ENCODE measurements at regions not wholly inside any gene's neighbourhood (a gene's known extent, or its start where the extent isn't known, plus 50 kb on each side); places are given as distances from the start of the nearest gene placed in this dataset.

- peak in 1 of 2 experiments; percentile 42 for DNase-seq (ENCODE audit: low read depth in 1 of 2, low spot score in 1 of 2)
Measured at GRCh38 chr3:161914703-161915417, 418.3 kb downstream of the OTOL1 start.

GRCh38 chr3:161915418-161915750, 418.8 kb downstream of the OTOL1 start:
- FAIRE-seq, result no peak
- H3K4me3 ChIP-seq, result no peak overlapping the region
- H3K9me3 ChIP-seq, result 0 out of 3 replicates have a peak, but pooled peaks cover 4% of the 10 kb centered on the region
- no peak overlapping the region for H3K4me2 ChIP-seq
- ATAC-seq, result no peak
- H3K4me1 ChIP-seq, result peaks cover 13% of the 10 kb centered on the region; the same call in 1 of the 3 replicates
- WGBS (ENCODE audit: missing lambda C conversion rate), result 51% methylated on average over 4 of the region's 4 CpGs
- TF ChIP-seq RARB (CRISPR knock-in tag; IDR thresholded peaks at IDR 0.05), result no peak
- no peak for TF ChIP-seq BCL3 (IDR thresholded peaks at IDR 0.05)
- TF ChIP-seq NR3C1 (IDR thresholded peaks at IDR 0.05), result no peak
- TF ChIP-seq ZSCAN20 (CRISPR knock-in tag; IDR thresholded peaks at IDR 0.05), result no peak
- no peak for TF ChIP-seq KDM1A (IDR thresholded peaks at IDR 0.05; ENCODE audit: low read depth)
- TF ChIP-seq RFX5 (IDR thresholded peaks at IDR 0.05), result no peak
- TF ChIP-seq ZC3H11A (IDR thresholded peaks at IDR 0.05), result no peak
- TF ChIP-seq MYC (IDR thresholded peaks at IDR 0.05; ENCODE audit: borderline replicate concordance, low read length), result no peak
- TF ChIP-seq TFCP2L1 (CRISPR knock-in tag; IDR thresholded peaks at IDR 0.05), result no peak
- no peak for TF ChIP-seq ELK1 (IDR thresholded peaks at IDR 0.05; ENCODE audit: low read depth, low read length)
- no peak overlapping the region for H3K27ac ChIP-seq
- CTCF ChIA-PET, result interaction anchor here (2.7 kb wide), 1 partner anchor 1575 kb away, joined by 8 read pairs; no protein-coding TSS in a partner anchor
- DNase-seq (ENCODE audit: low read depth in 1 of 2, low spot score in 1 of 2), result no peak
- POLR2A ChIA-PET, result no interaction called here

More at GRCh38 chr3:161914703-161915417, 418.3 kb downstream of the OTOL1 start:
- Histone ChIP-seq H3K27ac (no peak overlapping the region), H3K4me3 (no peak overlapping the region), H3K4me1 (peaks cover 13% of the 10 kb centered on the region; the same call in 1 of the 3 replicates), H3K4me2 (peak overlapping the region; percentile 38; the same call in 1 of the 3 replicates), H3K9me3 (0 out of 3 replicates have a peak, but pooled peaks cover 4% of the 10 kb centered on the region)
- ChIA-PET CTCF (interaction anchor here (2.7 kb wide), 1 partner anchor 1575 kb away, joined by 8 read pairs; no protein-coding TSS in a partner anchor), POLR2A (no interaction called here)
- WGBS (ENCODE audit: missing lambda C conversion rate), result 54% methylated on average over 8 of the region's 8 CpGs
- TF ChIP-seq ZFP36 (IDR thresholded peaks at IDR 0.05; ENCODE audit: borderline replicate concordance, partially characterized antibody) (no peak), CTCF (IDR thresholded peaks at IDR 0.05) (peak; percentile 13; the same call in 1 of the 3 replicates), RNF2 (IDR thresholded peaks at IDR 0.05; ENCODE audit: borderline replicate concordance, low read depth) (no peak), SMC3 (IDR thresholded peaks at IDR 0.05) (no peak), RAD21 (conservative IDR thresholded peaks at IDR 0.05 in 1 of 2, IDR thresholded peaks at IDR 0.05 in 1 of 2) (peak; percentile 43 to 62; a peak in 3 of 5 replicates), JUNB (IDR thresholded peaks at IDR 0.05) (no peak), HOXB5 (CRISPR knock-in tag; IDR thresholded peaks at IDR 0.05) (no peak), KDM5A (IDR thresholded peaks at IDR 0.05) (no peak), HEYL (CRISPR knock-in tag; IDR thresholded peaks at IDR 0.05) (no peak), HDAC2 (IDR thresholded peaks at IDR 0.05) (no peak), RARB (CRISPR knock-in tag; IDR thresholded peaks at IDR 0.05) (no peak), ELK1 (IDR thresholded peaks at IDR 0.05; ENCODE audit: low read depth, low read length) (no peak), BCL3 (IDR thresholded peaks at IDR 0.05) (no peak), NR3C1 (IDR thresholded peaks at IDR 0.05) (no peak), CEBPB (IDR thresholded peaks at IDR 0.05) (no peak)
- FAIRE-seq (no peak), ATAC-seq (peak; percentile 39 to 79; a peak in 4 of 6 replicates)

Measured in A549 (cell line).